ENCODE measurements at regions not wholly inside any gene's neighbourhood (a gene's known extent, or its start where the extent isn't known, plus 50 kb on each side); places are given as distances from the start of the nearest gene placed in this dataset.

GRCh38 chr14:86364634-86365033 is 834.7 kb downstream of the FLRT2 start:
- TF ChIP-seq POLR2AphosphoS2 (IDR thresholded peaks at IDR 0.05; ENCODE audit: low read depth, low read length) (no peak), CTCF (IDR thresholded peaks at IDR 0.05 in 2 of 3, conservative IDR thresholded peaks at IDR 0.05 in 1 of 3; ENCODE audit: control insufficient read depth in 2 of 3, extremely low read depth in 1 of 3, insufficient read depth in 1 of 3, low read depth in 3 of 3, low read length in 3 of 3) (no peak)
